Ectodermal cell (in vitro differentiated cells): ENCODE measurements at regions not wholly inside any gene's neighbourhood (a gene's known extent, or its start where the extent isn't known, plus 50 kb on each side); places are given as distances from the start of the nearest gene placed in this dataset.
"Not testable (repeated sequence)": the region's sequence is repeated elsewhere in the genome, so short reads cannot be mapped to it uniquely, and the experiment has no call there.

Experiments used
- H3K27ac ChIP-seq: 2 replicates; pipeline ENCODE4 v1.7.0; 2013; ENCODE audit warnings: mild to moderate bottlenecking, low read depth, low read length; ENCODE audit not compliant: insufficient read depth, poor library complexity, severe bottlenecking
- H3K27me3 ChIP-seq: 2 replicates; pipeline ENCODE4 v1.7.0; 2013; ENCODE audit warnings: mild to moderate bottlenecking, low read length; ENCODE audit not compliant: insufficient read depth, control insufficient read depth, poor library complexity, severe bottlenecking
- H3K36me3 ChIP-seq: one replicate; pipeline ENCODE4 v1.7.0; 2013; ENCODE audit warnings: low read length; ENCODE audit not compliant: control insufficient read depth, insufficient read depth
- H3K4me1 ChIP-seq: one replicate; pipeline ENCODE4 v1.7.0; 2013; ENCODE audit warnings: low read length; ENCODE audit not compliant: control insufficient read depth, insufficient read depth
- H3K4me3 ChIP-seq: 2 replicates; pipeline ENCODE4 v1.7.0; 2013; ENCODE audit warnings: low read depth, low read length, control low read depth; ENCODE audit not compliant: insufficient read depth
- H3K9me3 ChIP-seq: 2 replicates; pipeline ENCODE4 v1.7.0; 2013; ENCODE audit warnings: mild to moderate bottlenecking, low read length, moderate library complexity; ENCODE audit not compliant: control insufficient read depth
- WGBS, 2 experiments: methylation state at CpG; one replicate each; pipeline ENCODE4 v1.1.7; 2013; ENCODE audit warnings: missing lambda C conversion rate in 2 of 2; 5-methylcytosine and 5-hydroxymethylcytosine counted together

- H3K36me3 ChIP-seq = no peaks in the 10 kb centered on the region
- no peaks in the 10 kb centered on the region for H3K4me1 ChIP-seq
- WGBS, 2 experiments = 80 to 97% methylated on average over 2 of the region's 2 CpGs
- no peaks in the 10 kb centered on the region for H3K9me3 ChIP-seq
- no peak overlapping the region for H3K27ac ChIP-seq
- no peak overlapping the region for H3K4me3 ChIP-seq
- H3K27me3 ChIP-seq = no peaks in the 10 kb centered on the region
Measured at GRCh38 chr14:81776531-81776930, 242.9 kb upstream of the SEL1L start.

DNA sequence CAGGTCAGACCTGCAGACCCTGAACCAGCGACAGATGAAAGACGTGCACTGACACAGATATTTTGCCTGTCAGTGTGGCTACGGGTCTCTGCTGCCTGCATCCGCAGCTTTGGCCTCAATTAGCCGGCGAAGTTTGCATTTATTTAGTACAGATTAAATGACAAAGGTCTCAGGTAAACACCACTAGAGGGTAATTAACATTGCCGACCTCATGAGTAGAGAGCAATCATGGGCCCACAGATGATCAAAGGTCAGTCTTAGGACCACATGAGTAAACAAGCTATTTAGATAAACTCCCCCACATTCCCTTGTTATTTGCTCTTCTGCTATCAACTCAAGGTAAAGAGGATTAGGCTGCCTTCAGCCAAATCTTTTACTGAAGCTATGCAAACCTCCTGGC lies 248.1 kb upstream of the SEL1L start:
- not testable (repeated sequence) for H3K4me3 ChIP-seq, H3K9me3 ChIP-seq, H3K27ac ChIP-seq, H3K4me1 ChIP-seq, H3K27me3 ChIP-seq, H3K36me3 ChIP-seq
- WGBS, 2 experiments = 79 to 86% methylated on average over 7 of the region's 7 CpGs

GRCh38 chr14:81784084-81784483 lies 250.4 kb upstream of the SEL1L start:
- Histone ChIP-seq H3K4me3 (no peak overlapping the region), H3K9me3 (no peaks in the 10 kb centered on the region), H3K27ac (no peak overlapping the region), H3K27me3 (no peaks in the 10 kb centered on the region), H3K4me1 (no peaks in the 10 kb centered on the region), H3K36me3 (no peaks in the 10 kb centered on the region)
- WGBS, 2 experiments = 85 to 87% methylated on average over 5 of the region's 5 CpGs

GRCh38 chr14:81797315-81797714 lies 263.7 kb upstream of the SEL1L start:
- WGBS, 2 experiments = 96 to 98% methylated on average over 2 of the region's 2 CpGs
- Histone ChIP-seq H3K4me3 (no peak overlapping the region), H3K4me1 (no peaks in the 10 kb centered on the region), H3K27ac (no peak overlapping the region), H3K27me3 (no peaks in the 10 kb centered on the region), H3K9me3 (no peaks in the 10 kb centered on the region), H3K36me3 (no peaks in the 10 kb centered on the region)

DNA sequence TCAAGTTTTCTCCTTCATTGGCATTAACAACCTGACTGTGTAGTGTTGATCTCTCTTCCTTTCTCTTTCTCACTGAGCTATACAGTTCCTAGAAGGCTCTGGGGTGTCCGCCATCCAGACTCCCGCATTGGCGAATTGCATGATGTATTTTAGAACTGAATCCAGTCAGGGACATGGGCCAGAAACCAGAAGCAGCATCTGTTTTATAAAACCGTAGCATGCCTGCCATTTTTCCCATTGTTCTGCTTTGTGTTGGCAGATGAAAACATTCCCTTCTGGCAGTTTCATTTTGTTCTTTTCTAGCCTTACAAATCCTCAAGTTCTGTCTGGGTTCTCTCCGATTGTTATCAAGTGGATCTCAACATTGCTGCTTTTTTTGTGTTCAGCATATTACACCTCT lies 268.3 kb upstream of the SEL1L start:
- no peaks in the 10 kb centered on the region for H3K27me3 ChIP-seq
- WGBS, 2 experiments = 96% methylated on average over 5 of the region's 5 CpGs
- no peaks in the 10 kb centered on the region for H3K9me3 ChIP-seq
- H3K4me1 ChIP-seq = no peaks in the 10 kb centered on the region
- no peak overlapping the region for H3K27ac ChIP-seq
- no peaks in the 10 kb centered on the region for H3K36me3 ChIP-seq
- no peak overlapping the region for H3K4me3 ChIP-seq

DNA sequence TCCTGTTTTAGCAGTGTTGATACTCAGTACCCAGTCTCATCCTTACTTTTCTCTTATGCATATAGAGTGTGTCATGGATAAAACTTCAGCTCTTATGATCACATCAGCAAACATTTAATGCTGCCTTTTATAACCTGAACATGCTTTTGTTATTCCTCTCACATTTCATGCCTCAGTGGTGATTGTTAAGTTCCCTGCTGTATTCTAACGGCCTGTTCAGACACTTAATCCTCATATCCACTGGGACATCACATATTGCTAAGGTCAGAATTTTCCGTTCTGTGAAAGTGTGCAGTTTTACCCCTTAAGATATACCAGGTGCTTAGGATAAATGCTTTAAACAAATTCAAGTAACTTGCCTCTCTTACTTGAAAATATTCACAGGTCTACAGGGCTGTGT lies 268.7 kb upstream of the SEL1L start:
- no peaks in the 10 kb centered on the region for H3K9me3 ChIP-seq
- no peak overlapping the region for H3K4me3 ChIP-seq
- H3K4me1 ChIP-seq = no peaks in the 10 kb centered on the region
- no peaks in the 10 kb centered on the region for H3K36me3 ChIP-seq
- H3K27me3 ChIP-seq = no peaks in the 10 kb centered on the region
- H3K27ac ChIP-seq = no peak overlapping the region
- 95 to 100% methylated on average over 2 of the region's 2 CpGs for WGBS, 2 experiments

GRCh38 chr14:81805785-81806184 lies 272.1 kb upstream of the SEL1L start:
- Histone ChIP-seq H3K4me1 (no peaks in the 10 kb centered on the region), H3K9me3 (no peaks in the 10 kb centered on the region), H3K4me3 (no peak overlapping the region), H3K27me3 (no peaks in the 10 kb centered on the region), H3K27ac (no peak overlapping the region), H3K36me3 (no peaks in the 10 kb centered on the region)
- WGBS, 2 experiments = 89 to 100% methylated on average over 2 of the region's 2 CpGs

DNA sequence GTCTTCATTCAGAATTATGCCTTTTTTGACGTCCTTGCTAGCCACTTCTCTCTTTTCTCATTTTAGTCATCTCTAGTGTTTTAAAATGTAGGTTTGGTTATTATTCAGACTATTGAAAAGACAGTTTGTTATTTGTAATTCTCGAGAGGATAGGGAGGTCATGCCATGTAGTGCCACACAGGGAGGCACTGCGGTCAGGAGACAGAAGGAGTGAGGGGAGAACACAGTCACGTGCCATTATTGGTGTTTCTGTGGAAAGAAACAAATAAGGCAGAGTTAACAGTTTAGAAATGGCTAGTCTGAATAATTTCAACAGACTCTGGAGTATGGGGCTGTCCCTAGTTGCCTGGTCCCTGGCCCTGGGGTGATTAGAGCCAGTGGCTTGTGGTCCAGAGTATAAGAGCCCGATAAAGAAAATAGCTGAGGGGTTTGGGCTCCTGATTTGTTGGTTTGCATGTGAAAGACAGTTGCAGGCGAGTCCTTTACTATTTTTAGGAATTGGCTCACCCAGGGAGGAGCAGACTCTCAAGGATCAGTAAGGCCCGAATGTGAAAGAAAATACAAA lies 278.1 kb upstream of the SEL1L start:
- 67 to 73% methylated on average over 5 to 6 of the region's 7 CpGs for WGBS, 2 experiments

DNA sequence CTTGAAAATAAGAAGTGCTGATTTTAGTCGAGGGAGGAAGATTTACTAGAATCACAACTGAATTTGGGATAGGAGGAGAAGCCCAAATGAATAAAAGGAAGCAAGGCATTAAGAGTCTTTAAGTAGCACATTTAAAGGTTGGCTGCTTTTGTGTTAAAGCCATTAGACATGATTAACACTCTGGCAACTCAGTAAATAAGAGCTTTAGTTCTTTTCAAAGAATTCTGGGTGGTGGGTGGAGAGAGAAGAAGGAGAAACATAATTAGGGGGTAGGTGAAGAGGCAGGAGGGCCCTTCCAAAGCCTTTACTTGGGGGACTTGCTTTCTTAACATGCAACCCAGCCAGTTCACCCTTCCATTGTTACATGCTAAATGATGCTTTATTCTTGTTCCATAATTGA lies 284.6 kb upstream of the SEL1L start:
- H3K9me3 ChIP-seq = peaks cover 4% of the 10 kb centered on the region
- H3K4me1 ChIP-seq = no peaks in the 10 kb centered on the region
- no peaks in the 10 kb centered on the region for H3K27me3 ChIP-seq
- no peak overlapping the region for H3K27ac ChIP-seq
- 44 to 50% methylated on average over 1 of the region's 1 CpG for WGBS, 2 experiments
- H3K4me3 ChIP-seq = no peak overlapping the region
- no peaks in the 10 kb centered on the region for H3K36me3 ChIP-seq

More for the DNA sequence above, 278.1 kb upstream of the SEL1L start:
- Histone ChIP-seq H3K36me3 (no peaks in the 10 kb centered on the region), H3K9me3 (no peaks in the 10 kb centered on the region), H3K27ac (no peak overlapping the region), H3K27me3 (no peaks in the 10 kb centered on the region), H3K4me1 (no peaks in the 10 kb centered on the region), H3K4me3 (no peak overlapping the region)

DNA sequence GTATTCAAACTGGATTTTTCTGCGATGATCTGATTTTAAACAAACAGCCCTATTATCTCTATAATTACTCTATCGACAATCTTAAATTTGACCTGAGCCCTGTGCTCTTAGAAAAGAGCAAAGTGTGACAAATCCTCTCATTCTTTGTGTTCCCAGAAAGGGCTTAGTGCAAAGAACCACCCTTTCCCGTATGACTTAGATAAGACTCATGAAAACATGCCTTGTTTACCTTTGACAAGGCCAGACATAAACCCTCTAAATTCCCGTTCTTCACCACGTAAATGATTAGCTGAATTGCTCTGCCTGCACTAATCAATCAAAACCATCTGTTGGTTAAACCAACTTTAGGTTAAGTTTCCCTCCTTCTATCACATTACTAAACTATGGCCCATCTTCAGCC lies 285.7 kb upstream of the SEL1L start:
- Histone ChIP-seq H3K27ac (no peak overlapping the region), H3K4me3 (no peak overlapping the region), H3K9me3 (peaks cover 4% of the 10 kb centered on the region), H3K27me3 (no peaks in the 10 kb centered on the region), H3K4me1 (no peaks in the 10 kb centered on the region), H3K36me3 (no peaks in the 10 kb centered on the region)
- WGBS, 2 experiments = 70 to 81% methylated on average over 5 of the region's 5 CpGs

- Histone ChIP-seq H3K9me3 (peaks cover 4% of the 10 kb centered on the region), H3K4me1 (no peaks in the 10 kb centered on the region), H3K27ac (no peak overlapping the region), H3K36me3 (no peaks in the 10 kb centered on the region), H3K27me3 (no peaks in the 10 kb centered on the region), H3K4me3 (no peak overlapping the region)
- 82 to 93% methylated on average over 1 of the region's 1 CpG for WGBS, 2 experiments
Measured at GRCh38 chr14:81819910-81820309, 286.3 kb upstream of the SEL1L start.
